CD4-positive, alpha-beta T cell treated with Interleukin-6 for 4 hours (primary cell): ENCODE measurements at regions not wholly inside any gene's neighbourhood (a gene's known extent, or its start where the extent isn't known, plus 50 kb on each side); places are given as distances from the start of the nearest gene placed in this dataset.
A peak's percentile ranks its signal among the peaks of the same experiment; 100 is the strongest.

Source experiments
- DNase-seq: peaks from one replicate; pipeline ENCODE4 v3.0.0-alpha.2; 2020; ENCODE audit warnings: mixed read lengths

- no peak for DNase-seq
These were observed 427.2 kb downstream of the COG6 start for GRCh38 chr13:40082639-40083038.

DNA sequence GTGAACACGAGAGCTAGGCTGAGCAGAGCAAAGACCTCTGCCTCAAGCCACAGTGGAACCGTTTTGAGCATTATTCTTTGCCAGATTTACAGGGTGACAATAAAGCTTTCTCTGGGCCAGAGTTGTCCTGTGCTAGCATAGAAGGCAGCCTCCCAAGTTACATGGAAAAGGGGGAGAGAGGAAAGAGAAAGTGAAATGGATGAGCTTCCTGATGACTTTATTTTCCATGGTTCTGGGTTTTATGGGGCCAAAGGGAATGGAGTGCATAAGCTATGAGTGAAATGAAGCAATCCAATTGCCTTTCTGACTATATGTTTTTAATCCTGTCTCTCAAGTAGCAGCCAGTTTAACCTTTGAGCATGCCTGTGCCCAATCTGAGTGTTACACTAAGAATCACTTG is 428.4 kb downstream of the COG6 start:
- DNase-seq = no peak

- DNase-seq = no peak
These were observed 429.5 kb downstream of the COG6 start for GRCh38 chr13:40084934-40085333.

- no peak for DNase-seq
These were observed 431.9 kb downstream of the COG6 start for GRCh38 chr13:40087091-40088002.

DNA sequence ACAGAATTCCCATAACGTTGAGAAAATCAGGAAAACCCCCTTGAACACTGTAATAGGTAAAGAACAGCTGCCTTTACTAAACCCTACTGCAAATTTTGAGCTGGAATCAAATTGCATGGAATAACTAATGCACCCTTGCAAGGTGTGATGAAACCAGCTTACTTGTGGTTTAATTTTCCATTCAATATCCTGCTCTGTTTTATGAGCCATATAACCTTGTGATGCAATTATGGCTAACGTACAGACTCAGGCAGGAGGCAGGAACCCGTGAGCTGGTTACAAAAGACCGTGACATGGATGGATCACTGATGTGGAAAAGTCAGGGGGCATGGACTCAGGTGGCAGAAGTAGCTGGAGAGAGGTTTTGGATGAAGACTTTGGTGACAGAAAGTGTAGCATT is 438.6 kb downstream of the COG6 start:
- DNase-seq = no peak

DNA sequence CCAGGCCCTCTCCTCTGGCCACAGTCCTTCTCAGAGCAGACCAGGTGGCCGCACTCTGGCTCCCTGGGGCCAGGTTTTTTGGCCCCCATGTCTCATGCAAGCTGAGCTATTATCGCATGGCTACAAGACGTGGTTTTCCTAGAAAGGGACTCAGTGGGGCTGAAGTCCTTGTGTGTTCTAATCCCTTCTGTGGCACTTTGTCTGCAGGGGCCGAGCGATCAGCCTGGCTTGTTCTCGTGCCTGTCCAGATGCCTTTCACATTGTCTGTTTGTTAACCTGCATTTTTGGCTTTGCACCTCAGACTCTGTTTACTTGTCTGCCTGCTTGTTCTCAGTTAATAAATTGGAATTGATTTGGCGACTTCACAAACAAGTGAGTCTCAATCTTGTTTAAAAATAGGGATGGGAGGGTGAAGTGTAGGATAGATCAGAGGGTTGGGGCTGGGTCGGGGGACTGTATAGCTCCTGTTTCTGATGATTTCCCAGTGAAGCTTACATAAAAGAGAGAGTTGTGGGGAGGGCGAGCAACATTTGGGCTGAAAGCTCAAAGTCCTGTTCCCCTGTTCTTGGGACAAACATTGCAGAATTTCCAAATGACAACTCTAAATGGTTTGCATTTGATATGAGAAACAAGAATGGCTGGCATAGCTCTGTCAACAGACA is 440.4 kb downstream of the COG6 start:
- DNase-seq = no peak

DNA sequence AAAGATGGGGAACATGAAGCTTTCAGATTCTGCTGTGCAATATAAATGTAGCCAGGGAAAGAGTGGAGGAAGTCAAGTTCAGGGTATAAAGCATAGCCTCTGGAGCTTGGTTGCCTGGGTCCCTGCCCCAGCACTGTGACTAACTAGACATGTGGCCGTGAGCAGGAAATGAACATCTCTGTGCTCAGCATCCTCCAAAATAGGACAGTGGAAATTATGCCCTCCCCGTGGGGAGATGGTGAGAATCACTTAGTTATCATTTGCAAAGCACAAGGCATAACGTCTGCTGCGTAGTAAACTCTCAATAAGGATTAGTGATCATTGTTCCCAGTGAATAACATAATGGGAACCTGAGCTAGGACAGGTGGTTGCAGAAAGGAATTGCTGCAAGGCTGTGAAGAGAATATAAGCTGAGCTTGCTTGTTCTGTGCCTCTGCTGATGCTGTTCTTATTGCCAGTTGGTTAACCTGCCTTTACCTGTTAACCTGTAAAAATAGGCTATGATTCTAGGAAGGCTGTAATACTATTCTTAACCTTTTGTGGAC is 441.0 kb downstream of the COG6 start:
- peak; percentile 66 for DNase-seq

DNA sequence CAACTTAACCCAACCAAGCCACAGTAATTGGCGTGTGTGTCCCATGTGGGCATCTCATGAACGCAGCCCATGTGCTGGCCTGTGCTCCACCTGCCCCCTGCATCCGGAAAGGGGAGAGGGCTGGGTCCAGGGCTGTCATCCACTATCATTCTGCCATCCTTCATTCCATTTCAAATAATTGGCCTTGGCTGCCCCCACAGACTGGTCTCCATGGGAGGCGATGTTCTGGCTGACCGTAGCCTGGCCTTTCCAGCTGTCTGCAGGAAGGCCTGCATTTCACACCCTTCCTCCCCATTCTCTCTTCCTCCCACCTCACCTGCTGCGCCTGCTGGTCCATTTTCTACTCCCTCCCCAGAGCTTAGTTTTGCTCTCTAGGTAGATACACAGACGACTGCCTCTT is 442.8 kb downstream of the COG6 start:
- DNase-seq = no peak

DNA sequence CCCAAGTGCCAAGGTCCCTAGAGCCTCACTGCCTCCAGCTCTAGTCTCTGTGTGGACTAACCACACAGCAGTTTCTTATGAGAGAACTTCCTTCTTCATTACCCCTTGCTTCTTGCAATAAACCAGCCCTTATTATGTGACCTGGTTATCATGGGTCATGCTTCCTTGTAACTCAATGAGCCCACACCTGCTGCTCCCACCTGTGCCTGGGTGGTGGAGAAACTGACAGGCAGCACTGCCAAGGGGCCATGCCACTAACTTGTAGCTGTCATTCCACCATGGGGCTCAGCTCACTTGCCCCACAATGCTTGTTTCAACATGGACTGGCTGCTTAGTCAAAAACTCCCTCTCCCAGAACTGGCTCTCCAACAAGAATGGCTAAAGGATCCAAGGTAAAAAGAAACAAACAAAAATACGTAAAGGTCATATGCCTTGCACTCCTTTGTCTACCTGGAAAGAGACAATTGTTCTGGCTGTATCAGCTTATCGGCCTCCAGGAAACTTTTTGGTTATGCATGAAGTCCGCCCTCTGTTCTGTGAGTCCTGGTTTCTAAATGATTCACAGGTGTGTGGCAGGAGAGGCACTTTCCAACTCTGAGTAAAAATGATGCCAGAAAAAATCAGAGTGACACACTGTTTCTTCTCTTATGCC is 446.4 kb downstream of the COG6 start:
- DNase-seq = no peak

DNA sequence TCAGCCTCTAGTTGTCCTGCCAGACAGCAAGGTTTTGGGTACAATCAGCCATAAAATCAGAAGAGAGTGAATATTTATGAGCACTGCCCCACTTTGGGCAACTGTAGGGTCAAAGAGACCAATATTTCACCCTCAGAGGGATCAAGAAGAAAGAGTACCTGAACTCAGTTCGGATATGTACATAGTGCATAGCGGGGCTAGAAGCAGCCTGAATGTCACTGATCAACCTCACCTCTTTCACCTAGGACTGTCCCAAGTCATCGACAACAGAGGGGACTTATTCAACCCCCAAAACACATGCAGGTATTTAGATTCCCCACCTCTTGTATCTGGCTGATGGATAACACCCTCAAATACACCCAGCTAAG is 446.9 kb downstream of the COG6 start:
- DNase-seq = no peak

DNA sequence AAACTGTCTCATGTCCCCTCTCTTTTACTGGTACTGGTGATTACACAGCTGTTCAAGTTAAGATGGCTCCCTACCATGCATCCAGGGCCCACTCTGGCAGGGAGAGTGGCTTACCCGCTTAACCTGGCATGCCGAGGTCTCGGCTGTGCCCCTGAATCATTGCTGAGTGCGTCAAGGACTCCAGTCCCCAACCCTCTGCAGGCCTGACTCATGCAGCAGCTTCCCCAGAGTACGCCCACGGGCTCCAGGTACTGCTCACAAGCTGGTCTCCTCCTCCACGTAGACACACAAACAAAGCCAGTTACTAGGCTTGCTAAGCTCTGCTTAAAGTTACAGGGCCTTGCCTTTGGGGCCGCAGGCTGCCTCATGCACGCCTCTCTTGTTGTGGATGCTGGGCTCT is 447.4 kb downstream of the COG6 start:
- peak; percentile 71 for DNase-seq

DNA sequence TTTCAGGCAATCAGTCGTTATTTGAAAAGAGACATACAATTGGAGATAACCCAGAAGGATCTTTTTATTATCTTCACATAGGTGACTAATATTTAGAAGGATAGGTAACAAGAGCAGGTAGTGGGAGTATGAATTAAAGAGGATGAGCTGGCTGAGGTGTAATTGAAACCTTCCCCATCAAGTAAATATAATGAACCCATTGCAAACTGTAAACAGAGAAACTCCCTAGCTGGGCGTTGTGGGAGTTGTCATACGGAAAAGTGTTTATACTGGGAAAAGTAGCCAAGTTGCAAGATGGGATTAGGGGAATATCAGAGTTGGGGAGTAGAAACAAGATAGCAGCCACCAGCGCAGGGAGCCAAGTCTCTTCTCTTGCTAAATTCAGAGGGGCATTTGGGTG is 448.4 kb downstream of the COG6 start:
- DNase-seq = no peak

DNA sequence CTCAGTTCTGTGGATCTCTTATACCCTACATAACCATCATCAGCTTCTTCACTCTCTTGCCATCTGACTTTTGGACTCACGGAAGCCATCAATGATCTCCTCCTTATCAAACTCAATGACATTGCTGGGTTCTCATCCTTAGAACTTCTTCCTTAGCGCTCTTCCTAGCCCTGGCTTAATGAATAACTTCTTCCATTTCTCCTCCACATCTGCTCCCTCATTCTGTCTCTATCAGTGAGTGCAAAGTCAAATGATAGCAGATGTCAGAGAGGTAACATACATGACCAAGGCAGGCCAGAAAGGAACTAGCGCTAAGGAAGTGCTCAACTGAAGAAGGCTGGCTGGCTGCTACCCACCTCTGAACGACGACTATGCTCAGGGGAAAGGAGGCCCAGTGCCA is 449.8 kb downstream of the COG6 start:
- DNase-seq = no peak

DNA sequence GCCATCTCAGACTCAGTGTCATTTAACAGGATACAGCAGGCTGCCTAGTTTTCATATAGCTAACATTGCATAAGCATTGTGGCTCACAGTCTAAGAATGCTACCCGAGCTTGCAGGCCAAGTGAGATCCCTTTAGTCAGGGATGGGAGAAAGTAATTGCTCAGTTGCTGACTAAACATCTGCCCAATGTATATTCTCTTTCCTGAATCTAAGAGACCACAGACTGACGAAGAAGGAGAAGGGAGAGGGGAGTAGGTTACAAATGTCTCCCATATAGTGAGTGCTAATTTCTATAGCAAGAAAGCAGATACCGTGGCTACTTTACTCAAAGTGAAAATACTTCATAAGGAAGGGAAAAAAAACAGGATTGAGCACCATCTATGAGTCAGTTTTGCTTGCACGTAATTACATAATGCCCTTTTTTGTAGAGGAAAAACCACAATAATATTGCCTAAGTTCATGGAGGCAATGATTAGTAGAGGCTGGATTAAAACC is 453.9 kb downstream of the COG6 start:
- DNase-seq = no peak

DNA sequence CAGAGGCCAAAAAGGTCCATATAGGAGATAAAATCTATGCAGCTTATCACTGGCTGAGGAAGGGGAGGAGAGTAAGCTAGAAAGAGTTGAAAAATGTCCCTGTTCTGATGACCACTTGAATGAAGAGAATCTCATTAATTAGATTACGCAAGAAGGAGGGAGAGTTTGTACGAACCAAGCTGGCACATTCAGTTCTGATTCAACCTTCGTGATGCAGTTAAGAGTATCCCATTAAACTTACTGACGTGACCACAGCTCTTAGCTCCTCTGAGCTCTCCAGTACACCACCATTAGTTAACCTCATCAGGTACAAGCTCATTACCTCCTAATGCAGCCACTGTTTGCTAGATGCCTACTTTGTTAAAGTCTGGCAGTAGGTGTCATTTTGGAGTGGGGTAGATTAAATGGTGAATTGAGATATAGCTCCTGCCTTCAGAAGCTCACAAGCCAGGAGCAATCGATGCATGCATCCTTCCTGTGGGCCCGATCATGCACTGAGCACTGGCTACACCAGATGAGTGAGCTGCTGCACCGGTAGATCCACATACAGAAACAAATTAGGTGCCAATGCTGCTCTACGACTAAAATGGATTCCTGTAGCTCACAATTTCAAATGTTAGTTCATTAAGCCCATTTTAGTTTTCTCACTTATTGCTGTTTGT is 458.3 kb downstream of the COG6 start:
- DNase-seq = no peak

GRCh38 chr13:40114305-40114896 is 458.9 kb downstream of the COG6 start:
- DNase-seq = no peak

DNA sequence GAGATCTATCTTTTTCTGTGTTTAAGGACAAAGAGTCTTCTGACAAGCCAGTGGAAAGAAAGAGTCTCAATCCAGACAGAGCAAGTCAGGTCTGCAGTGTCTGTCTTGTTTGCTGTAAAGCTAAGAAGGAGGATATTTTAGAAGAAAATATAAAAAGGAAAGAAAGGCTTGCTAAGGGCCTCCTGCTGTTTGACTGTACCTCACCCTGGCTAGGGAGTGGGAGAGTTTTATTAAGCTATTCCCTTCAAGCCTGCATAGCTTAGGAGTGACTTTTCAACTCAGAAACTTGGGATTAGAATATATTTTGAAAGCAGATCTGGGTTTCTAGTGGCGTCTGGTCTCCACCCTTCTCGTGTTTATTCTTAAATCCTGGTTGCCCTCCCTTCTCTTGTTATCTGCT is 460.0 kb downstream of the COG6 start:
- no peak for DNase-seq

DNA sequence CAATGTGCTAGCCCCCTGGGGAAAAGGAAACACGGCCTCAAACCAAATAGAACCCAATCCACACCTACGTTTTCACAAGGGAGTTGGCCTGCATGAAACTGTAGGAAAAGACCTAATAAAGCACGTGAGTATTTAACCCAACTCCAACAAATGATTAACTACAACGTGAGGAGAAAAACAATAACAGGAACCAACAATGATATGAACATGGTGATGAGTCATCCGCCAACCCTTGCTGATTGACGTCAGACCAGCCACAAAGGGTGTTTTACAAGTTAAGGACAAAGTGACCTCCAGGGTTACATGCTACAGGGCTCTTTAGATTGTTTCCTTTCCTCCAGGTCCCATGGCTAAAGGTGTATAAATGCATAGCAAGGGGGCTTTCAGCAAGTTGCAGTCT is 460.5 kb downstream of the COG6 start:
- peak; percentile 47 for DNase-seq

DNA sequence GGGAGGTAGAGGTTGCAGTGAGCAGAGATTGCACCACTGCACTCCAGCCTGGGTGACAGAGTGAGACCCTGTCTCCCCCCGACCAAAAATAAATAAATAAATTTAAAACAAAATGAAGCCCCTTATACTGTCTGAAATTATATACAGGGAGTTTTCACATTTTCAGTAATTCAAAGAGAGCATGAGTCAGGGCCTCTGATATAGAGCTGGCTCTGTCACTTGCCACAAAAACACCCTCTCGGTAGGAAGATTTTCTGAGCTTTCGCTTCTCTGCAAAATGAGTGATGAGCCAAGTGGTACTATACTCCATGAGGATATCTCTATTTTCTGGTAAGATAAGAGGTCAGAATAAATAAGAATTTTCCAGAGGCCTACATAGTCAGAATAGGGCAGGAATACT is 462.9 kb downstream of the COG6 start:
- DNase-seq = no peak

- DNase-seq = no peak
These were observed 464.4 kb downstream of the COG6 start for GRCh38 chr13:40119852-40120251.

- DNase-seq = no peak
These were observed 464.8 kb downstream of the COG6 start for GRCh38 chr13:40120288-40120687.

GRCh38 chr13:40120781-40121180 is 465.3 kb downstream of the COG6 start:
- DNase-seq = no peak

GRCh38 chr13:40121722-40122121 is 466.3 kb downstream of the COG6 start:
- DNase-seq = no peak
